ENCODE measurements at regions not wholly inside any gene's neighbourhood (a gene's known extent, or its start where the extent isn't known, plus 50 kb on each side); places are given as distances from the start of the nearest gene placed in this dataset.

DNA sequence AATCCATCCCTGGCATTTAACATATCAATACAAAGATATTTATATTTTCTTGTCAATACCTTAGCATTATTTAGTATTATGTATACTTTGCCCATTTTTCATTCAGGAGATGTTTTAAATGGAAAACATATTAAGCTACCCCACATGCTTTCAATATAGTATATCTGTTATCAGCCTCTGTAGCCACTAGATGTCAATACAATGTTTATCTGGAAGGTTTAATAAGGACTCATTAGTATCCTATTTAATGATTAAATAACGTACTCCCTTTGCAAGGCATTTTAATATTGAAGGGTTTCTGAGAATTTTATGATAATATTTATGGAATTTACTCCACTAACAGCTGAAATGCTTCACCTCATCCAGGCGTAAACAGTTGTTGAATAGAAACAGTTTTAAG lies 329.5 kb upstream of the ADGRL2 start:
- no peak for DNase-seq

DNA sequence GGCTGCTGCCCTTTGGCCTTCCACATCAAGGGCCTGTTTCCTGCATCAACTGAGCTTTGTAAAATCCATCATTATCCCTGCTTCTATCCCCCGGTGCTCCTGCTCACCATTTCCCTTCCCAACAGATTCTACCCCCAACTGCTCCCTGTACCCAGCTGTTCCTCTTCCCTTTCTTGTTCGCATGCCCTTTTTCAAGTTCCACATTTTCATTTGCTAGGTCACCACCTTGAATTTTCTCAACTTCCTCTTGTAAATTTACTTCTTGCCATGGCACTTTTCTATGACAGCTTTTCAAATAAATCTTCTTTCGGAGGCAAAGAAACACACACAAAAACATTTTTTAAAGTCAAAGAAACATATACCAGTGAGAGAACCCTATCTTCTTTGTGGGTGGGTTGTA lies 330.5 kb upstream of the ADGRL2 start:
- DNase-seq, result no peak

DNA sequence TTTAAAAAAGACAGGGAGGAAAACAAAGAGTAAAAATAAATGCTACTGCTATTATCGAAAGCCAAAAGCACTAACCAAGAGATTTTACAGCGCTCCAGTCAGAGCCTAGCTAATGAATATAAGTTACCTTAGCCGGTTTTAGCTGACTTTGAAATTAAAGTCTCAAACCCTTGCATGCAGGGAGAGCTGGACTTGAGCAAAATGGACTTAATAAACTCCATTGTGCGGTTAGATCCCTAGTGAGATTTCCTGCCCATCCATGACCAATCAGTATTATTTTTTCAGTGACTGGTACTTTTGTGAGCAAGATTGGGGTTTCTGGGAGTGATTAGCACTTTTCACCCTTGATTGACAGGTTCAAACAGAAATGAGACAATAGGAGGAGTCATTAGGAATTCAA lies 333.4 kb upstream of the ADGRL2 start:
- no peak for DNase-seq

DNA sequence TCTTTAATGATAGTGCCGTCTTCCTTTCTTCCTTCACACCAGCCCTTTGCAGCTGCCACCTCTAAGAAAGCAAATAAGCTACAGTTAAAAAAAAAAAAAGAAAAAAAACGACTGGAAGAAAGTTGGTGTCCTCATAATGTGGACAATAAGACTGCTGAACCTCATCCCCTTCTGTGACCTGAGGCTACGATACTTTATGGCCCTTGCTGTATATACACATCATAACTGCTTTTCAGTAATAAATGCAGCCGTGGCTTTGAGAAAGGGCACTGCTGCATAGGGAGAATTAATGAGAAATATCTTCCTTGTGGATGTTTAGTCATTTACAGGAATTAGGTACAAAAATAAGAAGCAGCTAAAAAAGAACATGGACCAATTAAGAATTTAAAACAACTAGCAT lies 333.8 kb upstream of the ADGRL2 start:
- DNase-seq, result no peak

DNA sequence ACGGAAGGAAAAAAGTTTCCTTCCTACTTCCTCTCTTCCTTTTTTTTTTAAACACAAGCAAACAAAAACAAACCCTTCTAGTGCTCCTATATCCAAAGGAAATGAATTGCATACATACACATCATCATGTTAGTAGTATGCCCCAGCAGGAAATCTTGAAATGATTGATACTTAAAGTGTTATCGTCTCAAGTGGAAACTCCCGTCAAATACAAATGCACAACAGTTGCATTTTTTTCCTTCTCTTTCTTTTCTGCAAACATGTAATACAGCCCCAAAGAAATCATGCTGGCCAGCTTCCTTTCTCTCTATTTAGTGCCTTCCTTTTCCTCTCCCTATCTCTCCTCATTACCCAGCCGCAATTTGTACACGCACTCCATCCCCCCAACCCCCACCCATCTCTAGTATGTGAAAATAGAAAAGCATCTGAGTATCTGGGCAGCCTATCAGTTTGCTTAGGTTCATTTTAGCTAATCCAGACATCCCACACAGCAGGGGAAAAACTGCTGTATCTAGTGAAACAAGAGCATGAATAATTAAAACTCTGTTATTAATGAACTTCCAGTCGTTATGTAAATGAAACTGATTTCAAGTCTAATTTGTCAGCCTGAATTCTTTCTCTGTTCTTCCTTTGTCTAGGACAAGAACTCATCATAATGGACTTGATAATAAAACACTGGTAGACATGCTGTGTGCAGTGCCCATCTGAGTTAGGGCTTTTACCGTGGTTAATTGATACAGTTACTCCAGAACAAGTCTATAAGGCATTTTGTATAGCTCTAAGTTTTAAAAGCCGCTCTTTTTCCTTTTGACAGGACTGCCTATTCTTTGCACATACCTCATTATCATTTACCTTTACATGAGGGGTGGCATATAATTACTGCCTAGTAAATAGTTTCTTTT lies 336.5 kb upstream of the ADGRL2 start:
- DNase-seq, result no peak

DNA sequence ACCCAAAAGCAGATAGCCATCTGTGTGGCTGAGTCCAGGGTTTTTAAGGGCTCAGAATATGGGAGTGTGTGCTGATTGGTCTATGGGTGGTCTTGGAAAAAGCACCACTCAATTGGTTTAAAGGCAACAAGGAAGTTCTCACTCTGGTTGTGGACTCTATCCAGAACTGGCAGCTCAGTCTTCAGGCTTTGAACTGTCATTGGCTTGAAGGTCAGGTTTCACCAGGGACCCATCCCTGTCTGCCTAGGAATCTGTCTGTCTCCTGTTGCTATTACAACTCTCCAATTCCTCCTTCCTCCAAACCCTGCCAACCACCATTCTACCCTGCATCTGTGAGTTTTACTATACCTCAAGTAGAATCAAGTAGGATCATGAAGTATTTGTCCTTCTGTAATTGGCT lies 341.7 kb upstream of the ADGRL2 start:
- DNase-seq, result no peak

DNA sequence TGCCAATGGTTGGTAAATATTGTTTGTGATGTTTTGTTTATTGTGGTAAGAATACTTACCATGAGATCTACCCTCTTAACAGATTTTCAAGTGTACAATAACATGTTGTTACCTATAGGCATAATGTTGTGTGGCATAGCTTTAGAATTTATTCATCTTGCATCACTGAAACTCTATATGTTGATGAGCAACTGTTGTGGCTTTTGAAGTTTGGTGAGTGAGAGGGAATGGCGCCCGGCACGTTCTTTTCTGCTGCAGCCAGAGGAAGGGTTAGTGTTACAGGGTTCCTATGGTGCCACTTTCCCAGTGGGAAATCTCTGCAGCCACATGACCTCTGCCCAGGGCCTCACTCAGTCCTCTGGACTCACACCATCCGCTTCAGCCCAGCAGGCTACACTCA lies 342.5 kb upstream of the ADGRL2 start:
- DNase-seq, result no peak

DNA sequence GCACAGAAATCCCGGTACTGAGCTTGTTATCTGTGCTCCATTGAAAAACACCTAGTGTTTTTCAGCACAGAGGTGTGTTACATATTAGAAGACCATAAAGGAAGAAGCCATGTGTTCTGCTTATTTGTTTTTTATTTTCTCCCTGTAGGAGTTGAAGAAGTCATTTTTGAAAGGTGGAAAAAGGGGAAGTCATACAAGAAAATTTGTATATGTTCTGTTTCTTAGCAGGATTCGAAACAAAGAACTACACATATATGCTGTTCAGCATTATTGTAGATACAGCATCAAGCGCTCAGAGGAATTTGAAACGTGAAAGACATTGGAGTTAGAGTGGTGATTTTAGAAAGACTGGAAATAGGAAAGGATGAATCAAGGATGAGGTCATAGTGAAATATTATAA lies 345.3 kb upstream of the ADGRL2 start:
- no peak for DNase-seq

DNA sequence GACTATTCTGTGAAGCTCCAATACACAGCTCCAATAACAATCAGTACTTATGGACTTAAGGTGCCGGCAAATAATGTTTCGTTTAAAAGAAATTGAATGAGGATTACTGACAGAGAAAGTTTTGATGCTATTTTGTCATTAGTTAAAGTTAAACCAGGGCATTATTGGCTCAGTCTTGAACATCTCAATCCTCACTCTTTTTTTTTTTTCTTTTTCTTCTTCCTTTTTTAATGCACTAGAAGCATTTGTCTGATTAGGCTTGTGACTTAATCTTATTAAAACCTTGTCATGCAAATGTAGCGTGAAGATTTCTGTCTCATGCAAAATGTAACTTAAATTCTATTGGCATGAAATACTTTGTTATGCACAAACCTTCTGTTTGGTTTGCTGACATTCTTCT lies 346.8 kb upstream of the ADGRL2 start:
- no peak for DNase-seq

DNA sequence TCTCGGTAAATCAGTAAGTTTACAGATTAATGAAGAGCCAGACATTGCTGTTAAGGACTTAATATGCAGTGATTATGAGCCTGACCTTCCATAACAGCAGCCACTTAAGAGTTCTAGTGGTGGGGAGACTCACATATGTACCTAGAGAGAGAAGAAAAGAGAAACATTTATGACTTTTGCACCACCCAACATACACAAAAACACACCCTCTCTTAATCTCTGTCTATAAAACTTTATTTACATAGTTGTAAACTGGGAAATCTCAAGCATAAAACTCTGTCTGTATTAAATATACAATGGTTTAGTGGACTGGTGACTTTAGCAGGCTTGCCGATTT lies 347.4 kb upstream of the ADGRL2 start:
- no peak for DNase-seq

DNA sequence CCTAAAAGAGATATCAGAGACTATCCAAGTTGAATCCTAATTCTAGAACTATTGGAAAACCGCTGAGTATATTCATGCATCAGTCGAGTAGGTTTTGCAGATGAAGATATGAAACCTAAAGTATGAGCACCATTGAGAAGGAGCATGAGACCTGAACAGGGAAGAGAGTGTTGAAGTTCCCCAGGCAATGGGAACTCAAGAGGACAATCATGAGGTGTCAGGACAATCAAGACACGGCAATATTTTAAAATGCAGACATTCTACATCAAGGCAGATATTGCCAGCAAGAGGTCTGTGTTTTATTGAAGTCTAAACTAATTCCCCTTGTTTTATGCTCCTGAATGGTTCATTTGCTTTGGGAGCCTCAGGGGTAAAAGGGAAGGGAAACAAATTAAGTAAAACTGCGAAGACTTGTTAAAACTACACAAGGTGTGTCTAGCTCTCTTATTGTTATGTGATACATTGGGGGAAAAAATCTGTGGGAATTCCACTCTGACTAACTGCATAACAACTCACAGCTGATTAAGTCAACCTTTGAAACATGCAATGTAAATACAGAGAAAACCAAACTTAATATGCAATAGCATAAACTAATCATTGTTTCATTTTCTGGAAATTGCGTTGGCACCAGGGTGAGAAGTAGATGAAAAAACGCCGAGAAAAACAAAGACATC lies 347.9 kb upstream of the ADGRL2 start:
- DNase-seq, result no peak

DNA sequence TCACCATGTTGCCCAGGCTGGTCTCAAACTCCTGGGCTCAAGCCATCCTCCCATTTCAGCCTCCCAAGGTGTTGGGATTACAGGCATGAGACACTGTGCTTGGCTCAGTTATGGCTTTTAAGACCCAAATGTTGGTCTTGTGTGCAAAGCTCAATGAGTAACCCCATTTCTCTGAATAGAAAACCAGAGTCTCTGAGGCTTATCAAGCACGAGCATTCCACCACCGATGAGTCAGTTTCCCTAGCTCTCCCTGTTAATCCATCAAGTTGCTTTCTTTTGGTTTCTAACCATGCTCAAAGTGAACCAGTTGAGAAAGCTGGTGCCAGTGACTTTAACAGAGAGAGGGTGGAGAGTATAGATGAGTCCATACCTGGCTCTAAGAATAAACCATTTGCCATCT lies 350.9 kb upstream of the ADGRL2 start:
- DNase-seq, result no peak

DNA sequence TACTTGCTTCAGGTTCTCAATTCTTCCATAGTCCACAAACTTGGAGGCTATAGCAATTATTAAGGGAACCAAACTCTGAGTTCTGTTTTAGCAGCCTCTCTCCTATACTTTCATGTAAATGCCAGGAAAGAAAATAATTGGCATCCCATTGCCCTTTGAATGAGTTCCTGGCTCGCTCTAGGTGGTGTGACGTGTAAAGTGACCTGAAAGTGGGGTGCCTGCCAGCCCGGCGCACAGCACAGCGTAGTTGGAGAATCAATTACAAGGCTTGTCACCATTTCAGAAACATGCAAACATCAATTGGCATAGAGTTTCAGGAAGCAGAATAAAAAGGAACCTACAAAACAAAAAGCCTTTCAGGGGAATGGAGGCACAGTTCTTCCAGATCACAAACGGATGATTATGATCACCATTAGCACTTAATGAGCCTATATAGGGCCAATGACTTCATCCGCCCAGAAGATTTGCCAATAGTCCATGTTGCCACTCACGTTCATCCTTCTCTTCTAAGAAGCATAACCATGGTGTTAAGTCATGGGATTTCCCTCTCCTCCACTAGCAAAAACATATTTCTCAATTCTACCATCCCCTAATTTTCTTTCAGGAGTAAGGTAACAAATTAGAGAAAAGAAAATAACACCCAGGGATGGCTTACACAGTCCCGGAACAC lies 354.6 kb upstream of the ADGRL2 start:
- no peak for DNase-seq

DNA sequence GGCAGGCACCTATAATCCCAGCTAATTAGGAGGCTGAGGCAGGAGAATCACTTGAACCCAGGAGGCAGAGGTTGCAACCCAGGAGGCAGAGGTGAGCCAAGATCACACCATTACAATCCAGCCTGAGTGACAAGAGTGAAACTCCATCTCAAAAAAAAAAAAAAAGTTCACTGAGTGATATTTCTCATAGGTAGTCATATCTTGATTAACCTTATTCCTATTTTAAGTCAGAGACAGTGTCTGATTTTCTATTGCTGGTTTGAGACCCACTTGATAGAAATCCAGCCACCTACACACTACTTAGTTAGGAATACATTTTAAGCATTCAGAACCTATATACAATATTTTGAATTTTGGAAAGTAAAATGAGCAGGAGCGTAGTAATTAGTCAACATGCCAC lies 357.4 kb upstream of the ADGRL2 start:
- DNase-seq, result no peak

DNA sequence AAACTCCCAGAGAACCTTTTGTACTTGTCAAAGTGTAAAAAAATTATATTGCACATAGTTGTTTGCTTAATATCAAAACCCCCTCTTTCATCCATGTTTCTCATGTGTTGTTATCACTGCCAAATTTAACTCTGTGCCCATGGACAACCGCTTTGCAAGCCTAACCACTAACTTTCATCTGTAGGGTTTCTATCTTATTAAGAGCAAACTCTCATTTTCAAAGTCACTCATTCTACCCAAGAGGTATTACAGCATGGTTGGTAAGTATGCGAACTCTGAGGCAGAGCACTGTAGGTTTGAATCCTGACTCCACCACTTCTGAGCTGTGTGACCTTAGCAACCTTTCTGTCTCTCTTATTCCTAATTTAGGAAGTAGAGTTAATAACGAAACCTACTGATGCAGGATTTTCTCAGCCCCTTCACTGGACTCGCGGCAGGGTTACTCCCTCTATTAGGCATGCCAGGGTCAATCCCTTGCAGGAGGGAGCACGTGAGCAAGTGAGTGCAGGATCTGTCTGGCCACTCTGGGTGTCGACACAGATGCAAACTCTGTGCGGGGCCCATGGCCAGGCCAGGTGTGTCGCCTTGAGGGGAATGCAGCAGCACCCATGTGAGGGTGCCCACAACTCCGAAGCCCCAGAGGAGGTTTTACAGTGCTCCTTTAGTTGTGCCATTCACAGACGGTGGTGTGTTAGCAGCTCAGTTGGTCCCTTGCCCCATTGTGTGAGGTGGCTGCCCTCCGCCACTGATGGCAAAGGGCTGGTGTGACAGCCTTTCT lies 361.5 kb upstream of the ADGRL2 start:
- no peak for DNase-seq

DNA sequence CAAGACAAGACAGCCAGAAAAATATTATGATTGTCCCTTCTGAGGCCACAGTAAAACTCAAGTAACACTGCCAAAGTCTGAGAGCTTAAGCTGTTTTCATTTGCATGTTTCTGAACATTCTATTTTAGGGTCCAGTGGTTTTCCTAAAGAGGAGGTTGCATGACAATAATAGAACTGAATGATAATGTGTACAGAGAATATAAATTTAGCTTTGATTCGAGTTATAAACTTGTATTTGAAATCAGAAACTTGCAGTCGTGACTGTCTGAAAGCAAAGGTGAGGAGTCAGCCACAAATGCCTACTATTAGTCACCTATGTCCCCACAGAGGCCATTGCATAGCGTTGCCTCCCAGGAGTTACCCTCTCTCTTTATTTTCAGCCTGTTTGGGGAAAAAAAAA lies 363.1 kb upstream of the ADGRL2 start:
- DNase-seq, result no peak

DNA sequence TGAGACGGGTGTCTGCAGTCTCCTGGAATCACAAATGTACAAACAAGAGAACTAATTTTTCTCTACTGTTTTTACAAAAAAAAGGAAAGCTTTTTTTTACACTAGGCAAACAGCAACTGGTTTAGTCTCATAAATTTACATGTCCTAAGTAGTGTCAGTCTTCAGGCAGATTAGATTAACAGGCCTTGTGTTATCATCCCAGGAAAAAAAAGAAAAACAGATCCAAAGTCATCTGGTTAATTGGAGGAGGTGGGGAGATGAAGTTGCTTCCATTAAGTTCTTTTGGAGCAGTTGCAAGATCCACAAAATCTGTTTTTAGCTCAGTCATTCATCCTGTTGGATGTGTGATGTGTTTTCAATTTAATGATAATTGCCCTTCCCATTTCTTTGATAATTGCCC lies 363.5 kb upstream of the ADGRL2 start:
- DNase-seq, result no peak

DNA sequence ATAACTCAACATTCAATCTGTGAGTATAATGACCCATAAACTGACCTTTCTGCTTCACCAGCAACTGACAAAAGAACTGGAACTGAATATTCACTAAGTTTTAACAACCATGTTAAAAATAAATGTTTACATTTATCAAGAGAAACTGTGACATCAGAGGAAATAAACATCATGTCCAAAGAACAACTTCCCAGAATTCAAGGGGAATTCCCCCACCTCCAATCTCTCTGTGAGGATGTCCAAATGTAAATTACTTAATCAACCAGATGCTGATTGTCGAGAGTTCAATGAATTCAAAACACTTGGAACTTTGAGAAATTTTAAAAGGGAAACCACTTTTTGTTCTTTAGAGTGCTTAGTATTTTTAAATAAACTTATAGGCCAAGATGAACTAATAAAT lies 365.6 kb upstream of the ADGRL2 start:
- no peak for DNase-seq

DNA sequence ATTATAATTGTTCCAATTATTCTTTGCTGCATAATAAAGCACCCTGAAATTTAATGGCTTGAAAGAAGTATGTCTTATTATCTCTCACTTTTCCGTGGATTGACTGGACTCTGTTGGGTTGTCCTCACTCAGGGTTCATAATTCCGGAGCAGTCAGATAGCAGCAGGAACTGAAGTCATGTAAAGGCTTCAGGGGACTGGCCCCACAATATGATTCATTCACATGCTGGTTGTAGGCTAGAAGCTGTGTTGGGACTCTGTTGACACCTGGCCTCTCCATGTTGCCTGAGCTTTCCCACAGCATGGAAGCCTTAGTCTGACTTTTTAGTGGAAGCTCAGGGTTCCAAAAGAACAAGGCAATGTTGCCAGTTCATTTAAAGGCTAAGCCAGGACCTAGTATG lies 367.1 kb upstream of the ADGRL2 start:
- no peak for DNase-seq

DNA sequence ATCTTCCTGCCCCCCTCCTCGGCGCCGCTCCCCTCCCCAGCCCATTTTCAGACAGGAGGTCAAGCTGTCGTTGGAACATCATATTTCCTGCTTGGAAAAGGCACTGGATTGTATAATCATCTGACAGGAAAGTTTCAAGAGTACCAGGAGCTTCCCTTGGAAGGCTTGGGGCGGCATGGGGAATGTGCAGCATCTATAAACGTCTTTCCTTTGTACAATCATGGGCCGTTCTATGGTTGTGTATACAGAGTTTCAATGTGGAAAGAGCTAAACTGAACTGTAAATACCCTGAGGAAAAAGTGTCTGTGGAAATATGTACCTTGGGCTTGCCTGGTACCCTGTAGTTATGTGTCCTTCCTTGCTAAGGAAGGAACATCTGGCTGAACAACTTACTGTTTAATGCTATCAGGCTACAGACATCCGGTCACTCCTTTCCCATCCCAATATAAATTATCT lies 368.1 kb upstream of the ADGRL2 start:
- no peak for DNase-seq

DNA sequence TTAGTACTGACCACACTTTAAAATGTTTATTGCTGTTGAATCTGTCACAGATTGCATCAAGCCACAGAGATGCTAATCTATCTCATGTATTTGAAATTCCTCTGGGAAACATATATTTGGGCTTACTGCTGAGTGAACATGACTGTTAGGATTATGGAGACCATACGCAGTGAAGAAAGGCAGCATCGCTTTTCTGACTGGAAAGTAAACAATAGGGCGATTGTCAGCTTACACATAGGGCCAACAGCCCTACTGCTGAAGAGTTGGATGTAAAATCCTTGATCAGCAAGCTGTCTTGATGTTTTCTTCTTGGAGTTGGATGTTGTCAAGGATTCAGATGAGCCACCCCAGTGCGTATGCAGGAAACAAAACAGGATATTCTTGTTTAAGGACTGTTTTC lies 368.7 kb upstream of the ADGRL2 start:
- DNase-seq, result no peak

DNA sequence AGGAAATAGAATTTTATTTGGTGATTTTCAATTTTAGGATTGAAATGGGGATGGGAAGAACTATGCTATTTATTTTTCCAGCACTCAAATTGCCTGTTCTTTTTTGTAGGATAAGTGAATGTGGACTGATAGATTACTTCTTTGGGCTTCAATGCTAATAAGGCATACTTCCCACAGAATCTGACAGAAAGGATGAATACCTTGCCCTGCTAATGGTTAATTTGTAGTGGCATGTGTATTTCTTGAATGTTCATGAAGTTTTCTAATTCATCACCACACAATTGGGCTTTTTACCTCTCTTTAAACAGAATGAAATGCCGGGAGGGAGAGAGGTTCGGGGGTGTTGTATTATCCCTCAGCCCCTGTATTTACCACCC lies 369.1 kb upstream of the ADGRL2 start:
- no peak for DNase-seq

DNA sequence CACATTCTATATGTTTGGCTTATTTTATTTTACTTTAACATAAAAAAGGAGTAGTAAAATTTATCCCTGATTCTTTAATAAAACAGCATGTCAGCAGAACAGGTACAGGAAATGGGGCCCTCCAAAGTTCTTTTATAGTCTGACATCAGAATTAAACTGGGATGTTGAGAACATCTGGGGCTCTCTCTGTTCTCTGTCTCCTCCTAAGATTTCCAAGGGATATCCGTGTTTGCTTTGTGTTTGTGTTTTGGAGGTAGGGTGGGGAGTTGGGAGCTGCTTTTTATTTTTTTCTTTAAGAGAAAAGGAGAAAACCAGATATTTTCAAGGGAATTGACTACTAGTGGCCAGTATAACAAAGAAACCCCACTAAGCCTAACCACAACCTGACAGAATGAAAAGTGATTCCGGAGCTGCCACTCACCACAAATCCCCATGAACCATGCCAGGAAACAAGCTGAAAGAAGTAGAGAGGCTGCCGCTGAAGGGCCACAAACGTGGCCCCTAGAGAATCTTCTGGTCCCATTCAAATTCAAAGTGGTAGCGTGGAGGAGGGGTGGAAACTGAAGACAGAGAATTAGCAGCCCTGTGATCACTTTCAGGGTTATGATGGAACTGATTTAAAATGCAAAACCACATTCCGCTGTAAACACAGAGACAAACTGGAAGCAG lies 369.6 kb upstream of the ADGRL2 start:
- DNase-seq, result no peak
